NCI-H748 treated with DMSO at 0.1 percent for 48 hours (cell line): ENCODE measurements at regions not wholly inside any gene's neighbourhood (a gene's known extent, or its start where the extent isn't known, plus 50 kb on each side); places are given as distances from the start of the nearest gene placed in this dataset.
"Not testable (repeated sequence)": the region's sequence is repeated elsewhere in the genome, so short reads cannot be mapped to it uniquely, and the experiment has no call there.

Source experiments
- DNase-seq: peaks from one replicate; lab custom pipeline; 2025; lab: John Stamatoyannopoulos, UW

DNA sequence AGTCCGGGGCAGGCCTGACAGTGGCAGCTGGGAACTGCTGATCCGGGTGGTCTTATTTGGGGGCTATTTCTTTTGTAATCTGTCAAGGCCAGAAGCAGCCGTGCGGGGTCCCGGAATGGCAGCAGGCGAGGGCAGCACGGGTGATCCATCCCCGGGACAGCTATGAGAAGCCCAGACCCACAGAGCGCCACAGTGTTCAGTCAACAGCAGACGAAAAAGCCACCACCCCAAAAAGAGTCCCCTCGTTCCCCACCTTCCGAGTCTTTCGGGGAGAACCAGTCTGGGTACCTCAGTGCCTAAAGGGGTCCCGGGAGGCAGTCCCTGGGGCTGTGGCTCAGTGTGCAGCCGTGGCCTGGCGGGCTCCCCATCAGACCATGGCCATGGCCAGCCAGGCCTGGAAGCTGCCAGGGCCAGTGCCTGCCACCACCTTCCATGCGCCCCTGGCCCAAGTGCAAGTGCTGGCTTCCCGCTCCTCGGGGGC, 125.1 kb upstream of the KCTD7 start:
- no peak for DNase-seq

DNA sequence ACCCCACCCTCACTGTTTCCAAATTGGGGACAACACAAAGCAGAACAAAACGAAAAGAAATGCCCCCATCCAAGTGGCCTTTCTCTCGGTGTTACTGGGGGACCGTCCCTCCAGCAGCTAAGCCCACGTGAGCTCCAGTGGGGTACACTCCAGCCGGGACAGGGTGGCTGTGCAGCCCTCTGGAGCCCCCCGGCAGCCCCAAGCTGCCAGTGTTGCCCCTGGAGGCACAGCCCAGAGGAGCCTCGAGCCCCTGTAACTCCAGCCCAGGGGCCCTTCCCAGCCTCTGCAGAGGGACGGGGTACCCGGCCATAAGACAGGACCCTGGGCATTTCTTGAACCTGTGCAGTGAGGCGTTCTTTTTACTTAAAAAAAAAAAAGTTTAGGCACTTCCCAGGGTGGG, 124.5 kb upstream of the KCTD7 start:
- no peak for DNase-seq

DNA sequence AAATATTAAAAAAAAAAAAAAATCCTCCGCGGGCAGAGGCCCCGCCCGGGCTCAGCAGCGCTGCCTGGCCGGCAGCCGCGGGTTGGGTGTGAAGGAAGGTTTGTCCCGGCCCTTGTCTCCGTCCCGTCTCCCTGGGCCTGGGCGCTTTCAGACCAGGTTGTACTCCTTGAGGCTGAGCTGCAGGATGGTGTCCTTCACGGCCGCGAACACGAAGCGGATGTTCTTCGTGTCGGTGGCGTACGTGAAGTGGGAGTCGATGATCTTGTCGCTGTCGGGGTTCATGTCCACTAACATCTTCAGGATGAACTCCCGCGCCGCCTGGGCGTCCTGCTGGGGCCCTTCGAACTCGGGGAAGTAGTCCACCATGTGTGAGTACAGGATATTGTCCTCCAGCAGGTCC, 123.7 kb upstream of the KCTD7 start:
- DNase-seq = no peak

DNA sequence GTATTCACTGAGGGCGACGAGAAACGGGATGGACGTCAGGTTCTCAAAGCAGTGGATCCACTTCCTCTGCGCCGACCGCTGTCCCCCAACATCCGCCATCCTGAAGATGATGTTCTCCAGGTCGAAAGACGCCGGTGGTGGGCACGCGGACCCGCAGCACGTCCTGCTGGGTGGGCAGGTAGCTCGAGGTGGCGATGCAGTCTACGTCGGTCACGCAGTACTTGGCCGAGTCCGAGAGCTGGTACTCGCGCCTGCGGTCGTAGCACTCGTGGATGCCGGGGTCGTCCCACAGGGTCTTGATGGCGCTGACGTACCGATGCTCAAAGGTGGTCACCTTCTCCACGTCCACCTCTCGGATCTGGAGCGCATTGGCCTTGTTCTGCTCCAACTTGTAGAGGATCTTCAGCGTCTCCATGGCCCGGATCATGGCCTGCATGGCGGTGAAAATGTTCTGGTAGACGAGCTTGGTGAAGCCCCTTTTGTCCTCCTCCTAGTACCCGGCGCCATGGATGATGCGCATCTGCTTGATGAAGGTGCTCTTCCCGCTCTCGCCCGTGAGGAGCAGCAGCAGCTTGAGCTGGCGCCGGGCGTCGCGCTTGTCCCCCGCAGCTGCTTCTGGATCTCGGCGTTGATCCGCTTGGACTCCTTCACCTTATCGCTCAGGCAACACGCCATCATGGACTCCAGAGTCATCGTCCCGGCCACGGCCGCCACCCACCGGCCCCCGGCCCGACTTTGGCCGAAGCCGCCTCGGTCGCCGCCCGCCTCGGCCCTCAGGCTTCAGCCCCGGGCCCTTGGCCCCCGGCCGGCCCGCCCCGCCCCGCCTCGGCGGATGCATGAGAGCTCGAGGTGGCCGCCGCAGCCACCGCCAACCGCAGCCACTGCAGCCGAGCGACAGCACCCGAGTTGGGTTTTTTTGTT, 122.9 kb upstream of the KCTD7 start:
- no peak for DNase-seq

DNA sequence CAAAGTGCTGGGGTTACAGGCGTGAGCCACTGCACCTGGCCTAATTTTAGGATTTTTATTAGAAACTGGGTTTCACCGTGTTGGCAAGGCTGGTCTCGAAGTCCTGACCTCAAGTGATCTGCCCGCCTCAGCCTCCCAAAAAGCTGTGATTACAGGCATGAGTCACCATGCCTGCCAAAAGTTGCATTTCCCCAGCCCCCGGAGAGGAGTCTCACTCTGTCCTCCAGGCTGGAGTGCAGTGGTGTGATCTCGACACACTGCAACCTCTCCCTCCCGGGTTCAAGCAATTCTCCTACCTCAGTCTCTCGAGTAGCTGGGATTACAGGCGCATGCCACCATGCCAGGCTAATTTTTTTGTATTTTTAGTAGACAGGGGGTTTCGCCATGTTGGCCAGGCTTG, 122.0 kb upstream of the KCTD7 start:
- DNase-seq = not testable (repeated sequence)

- DNase-seq = no peak
Observed at GRCh38 chr7:66507764-66508296, 120.9 kb upstream of the KCTD7 start.

DNA sequence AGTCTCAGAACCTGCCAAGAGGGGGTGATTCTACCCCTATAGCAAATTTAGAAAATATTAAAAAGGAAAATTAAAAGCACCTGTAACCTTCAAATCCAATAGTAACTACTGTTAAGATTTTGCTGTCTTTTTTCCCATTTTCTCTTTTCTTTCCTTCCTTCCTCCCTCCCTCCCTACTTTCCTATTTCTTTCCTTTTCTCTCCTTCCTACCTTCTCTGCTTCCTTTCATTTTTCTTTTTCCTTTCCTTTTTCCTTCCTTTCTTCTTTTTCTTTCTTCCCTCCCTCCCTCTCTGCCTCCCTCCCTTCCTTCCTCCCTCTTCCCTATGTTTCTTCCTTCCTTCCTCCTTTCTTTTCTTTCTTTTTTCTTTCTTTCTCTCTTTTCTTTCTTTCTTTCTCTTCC, 120.2 kb upstream of the KCTD7 start:
- no peak for DNase-seq

GRCh38 chr7:66514050-66514449, 114.6 kb upstream of the KCTD7 start:
- DNase-seq = no peak

- no peak for DNase-seq
Observed at GRCh38 chr7:66517212-66517909, 111.3 kb upstream of the KCTD7 start.

DNA sequence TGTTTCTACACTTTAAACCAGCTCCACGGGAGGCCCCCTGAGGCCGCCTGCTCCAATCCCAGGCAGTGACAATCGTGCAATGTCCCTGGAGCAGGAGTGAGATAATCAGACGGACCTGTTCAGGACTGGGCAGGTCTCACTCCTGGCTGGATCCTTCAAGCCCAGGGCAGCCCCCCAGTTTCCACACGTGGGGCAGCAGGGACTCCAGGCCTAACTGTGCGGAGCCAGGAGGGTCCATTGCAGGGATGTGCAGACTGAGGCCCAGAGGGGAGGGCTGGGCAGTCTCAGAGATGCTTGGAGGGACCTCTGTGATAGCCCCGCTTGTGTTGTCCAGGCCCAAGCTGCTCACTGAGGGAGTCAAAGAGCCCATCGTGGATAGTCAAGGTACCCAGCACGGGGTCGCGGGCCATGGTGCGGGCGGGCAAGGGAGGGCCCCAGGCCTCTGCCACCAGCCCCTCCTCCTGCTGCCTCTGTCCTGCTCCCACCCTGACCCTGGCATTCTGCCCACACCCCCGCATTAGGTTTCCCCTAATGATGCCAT, 110.5 kb upstream of the KCTD7 start:
- no peak for DNase-seq

GRCh38 chr7:66521675-66522074, 107.0 kb upstream of the KCTD7 start:
- no peak for DNase-seq

DNA sequence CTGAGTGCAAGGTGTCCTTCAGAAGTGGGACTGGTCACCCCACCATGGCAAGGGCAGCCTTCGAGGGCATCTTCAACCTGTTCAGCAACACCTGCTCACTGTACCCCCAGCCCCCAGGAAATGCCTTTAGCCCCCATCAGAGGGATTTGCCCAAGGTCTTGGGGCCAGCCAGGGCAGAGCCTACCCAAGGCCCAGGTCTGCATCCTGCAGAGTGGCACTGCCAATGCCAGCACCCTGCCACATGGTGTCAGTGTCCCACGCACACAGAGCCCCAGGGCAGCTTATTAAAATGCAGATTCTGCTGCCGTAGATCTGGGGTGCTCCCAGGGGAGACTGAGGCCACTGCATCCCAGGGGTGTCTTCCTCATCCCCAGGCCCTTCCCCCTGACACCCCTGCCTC, 106.2 kb upstream of the KCTD7 start:
- DNase-seq = no peak

GRCh38 chr7:66523409-66523808, 105.3 kb upstream of the KCTD7 start:
- DNase-seq = no peak

DNA sequence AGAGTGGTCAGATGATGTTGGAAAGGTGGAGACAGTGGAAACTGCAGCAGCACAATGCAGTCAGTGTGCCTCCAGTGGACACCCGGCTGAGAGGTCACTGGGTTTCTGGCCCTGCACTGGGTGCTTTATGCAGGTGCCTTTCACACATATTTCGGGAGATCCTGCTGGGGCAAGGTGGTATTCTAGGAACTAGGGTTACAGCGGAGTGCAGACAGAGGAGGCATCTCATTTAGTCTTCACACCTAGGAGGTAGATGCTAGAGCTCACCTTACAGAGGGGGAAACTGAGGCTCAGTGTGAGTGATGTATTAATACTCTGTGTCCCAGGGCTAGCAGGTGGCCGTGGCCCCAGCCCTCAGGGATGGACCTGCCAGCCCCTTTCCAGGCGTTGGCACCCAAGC, 103.9 kb upstream of the KCTD7 start:
- DNase-seq = no peak

GRCh38 chr7:66526782-66527181, 101.9 kb upstream of the KCTD7 start:
- not testable (repeated sequence) for DNase-seq

- DNase-seq = no peak
Observed at GRCh38 chr7:66528652-66529051, 100.0 kb upstream of the KCTD7 start.

DNA sequence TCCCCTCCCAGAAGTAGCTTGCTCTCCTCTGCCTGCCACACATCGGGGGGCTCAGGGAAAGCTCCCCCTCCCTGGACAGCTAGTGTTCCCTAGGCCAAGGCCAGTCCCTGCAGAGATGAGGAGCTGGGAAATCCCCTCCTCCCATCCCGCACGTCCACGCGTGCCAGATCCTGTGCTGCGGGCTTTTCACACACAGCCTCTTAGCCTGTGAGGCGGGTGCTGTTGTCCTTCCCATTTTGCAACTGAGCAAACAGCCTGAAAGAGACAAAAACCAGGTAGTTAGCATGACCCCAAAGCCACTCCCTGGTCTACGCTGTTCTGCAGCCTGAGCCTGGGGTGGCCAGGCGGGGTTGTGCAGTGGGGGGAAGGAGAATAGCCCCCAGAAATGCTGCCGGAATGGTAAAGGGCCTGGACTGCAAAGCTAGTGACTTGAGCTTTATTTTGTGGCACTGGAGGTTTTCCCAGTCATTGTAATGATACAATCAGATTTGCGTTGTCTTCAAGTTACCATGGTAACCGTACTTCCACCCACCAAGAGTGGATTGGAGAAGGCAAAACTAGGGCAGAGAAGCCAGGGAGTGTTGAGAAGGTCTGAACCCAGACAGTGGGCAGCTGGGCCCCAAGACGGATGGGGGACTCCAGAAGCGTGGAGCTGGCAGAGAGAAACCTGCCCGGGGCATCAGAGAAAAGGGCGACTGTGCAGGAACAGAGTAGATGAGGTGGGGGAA, 98.6 kb upstream of the KCTD7 start:
- DNase-seq = no peak

DNA sequence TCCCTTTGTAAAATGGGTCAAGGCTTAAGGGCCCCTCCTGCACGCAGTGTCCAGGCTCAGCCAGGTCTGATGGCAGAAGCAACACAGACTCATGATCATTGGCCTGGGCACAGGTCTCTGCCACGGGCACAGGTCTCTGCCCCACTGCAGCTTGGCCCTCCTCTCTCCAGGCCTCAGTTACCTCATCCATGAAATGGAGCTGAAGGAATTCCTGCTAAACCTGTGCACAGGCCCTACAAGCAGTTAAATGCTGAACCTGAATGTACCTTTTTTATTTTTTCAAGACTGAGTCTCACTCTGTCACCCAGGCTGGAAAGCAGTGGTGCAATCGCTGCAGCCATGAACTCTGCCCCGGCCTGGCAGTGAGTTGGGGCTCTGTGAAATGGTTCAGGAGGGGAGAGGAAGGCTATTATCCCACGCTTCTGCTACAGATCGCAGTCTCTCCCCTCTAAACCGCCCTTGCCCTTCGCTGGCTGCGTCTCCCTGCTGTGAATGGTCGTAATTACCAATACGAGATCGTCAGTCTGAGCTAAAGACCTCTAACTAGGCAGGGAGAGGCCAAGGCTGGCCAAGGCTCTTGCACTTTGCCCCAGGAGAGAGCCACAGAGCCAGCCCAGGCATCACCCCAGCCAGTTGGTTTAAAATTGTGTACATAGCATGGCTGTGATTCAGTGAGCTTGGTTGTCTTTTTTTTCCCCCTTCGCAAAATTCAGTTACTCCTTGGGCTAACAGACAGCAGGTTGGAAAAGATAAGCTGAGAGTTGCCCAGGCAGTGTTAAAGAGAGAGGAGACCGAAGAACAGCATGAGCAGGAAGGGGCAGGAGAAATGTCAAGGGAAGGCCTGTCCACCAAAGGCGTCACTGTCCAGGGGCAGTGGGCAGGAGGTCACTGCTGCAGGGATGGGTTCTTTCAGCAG, 93.0 kb upstream of the KCTD7 start:
- DNase-seq = no peak

DNA sequence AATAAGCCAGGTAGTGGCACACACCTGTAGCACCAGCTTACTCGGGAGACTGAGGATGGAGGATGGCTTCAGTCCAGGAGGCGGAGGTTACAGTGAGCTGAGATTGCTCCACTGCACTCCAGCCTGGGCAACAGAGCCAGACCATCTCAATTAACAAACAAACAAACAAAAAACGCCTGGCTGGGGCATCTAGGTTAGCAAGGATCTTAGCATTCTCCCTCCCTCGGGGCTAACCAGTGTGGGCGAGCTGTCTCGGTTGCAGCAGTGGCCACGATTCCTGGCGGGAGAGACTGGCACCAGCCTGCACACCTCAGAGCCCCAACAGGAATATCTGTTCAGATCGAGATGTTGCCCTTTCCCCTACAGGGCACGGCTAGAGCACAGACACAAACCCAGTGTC, 91.3 kb upstream of the KCTD7 start:
- DNase-seq = no peak

DNA sequence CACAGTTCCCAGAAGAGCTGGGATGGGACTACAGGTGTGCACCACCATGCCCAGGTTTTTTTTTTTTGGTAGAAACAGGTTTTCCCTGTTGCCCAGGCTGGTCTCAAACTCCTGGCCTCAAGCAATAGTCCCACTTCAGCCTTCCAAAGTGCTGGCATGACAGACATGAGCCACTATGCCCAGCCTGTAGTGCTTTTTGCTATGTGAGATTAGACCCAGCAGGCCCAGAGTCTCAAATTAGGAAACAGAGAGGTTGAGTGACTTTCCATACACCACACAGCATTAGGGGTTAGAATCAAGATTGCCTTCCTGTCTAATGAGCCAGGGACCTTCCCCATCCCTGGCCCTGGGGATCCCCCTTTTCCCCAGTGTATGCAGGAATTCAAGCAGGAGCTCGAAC, 90.8 kb upstream of the KCTD7 start:
- no peak for DNase-seq

- DNase-seq = no peak
Observed at GRCh38 chr7:66539264-66539623, 89.4 kb upstream of the KCTD7 start.
